GM19467 (cell line): ENCODE measurements at regions not wholly inside any gene's neighbourhood (a gene's known extent, or its start where the extent isn't known, plus 50 kb on each side); places are given as distances from the start of the nearest gene placed in this dataset.
"Not testable (repeated sequence)": the region's sequence is repeated elsewhere in the genome, so short reads cannot be mapped to it uniquely, and the experiment has no call there.

Experiments used
- ATAC-seq: cut with Tn5 transposase; IDR thresholded peaks from one replicate; pipeline ENCODE4 v1.9.1; 2021; ENCODE audit warnings: mild to moderate bottlenecking, moderate library complexity; ENCODE audit not compliant: unreplicated experiment

- no peak for ATAC-seq
Measured at GRCh38 chr6:72457738-72458137, 164.1 kb upstream of the KCNQ5 start.

- no peak for ATAC-seq
Measured at GRCh38 chr6:72458521-72458920, 163.3 kb upstream of the KCNQ5 start.

- ATAC-seq, result no peak
Measured at GRCh38 chr6:72461144-72461543, 160.7 kb upstream of the KCNQ5 start.

GRCh38 chr6:72464246-72464645, 157.6 kb upstream of the KCNQ5 start:
- ATAC-seq, result no peak

- ATAC-seq, result no peak
Measured at GRCh38 chr6:72464791-72465691, 156.8 kb upstream of the KCNQ5 start.

GRCh38 chr6:72466471-72466870, 155.4 kb upstream of the KCNQ5 start:
- ATAC-seq, result no peak

GRCh38 chr6:72466971-72467566, 154.8 kb upstream of the KCNQ5 start:
- no peak for ATAC-seq

- ATAC-seq, result not testable (repeated sequence)
Measured at GRCh38 chr6:72469406-72469983, 152.4 kb upstream of the KCNQ5 start.

- ATAC-seq, result no peak
Measured at GRCh38 chr6:72476051-72476450, 145.8 kb upstream of the KCNQ5 start.

GRCh38 chr6:72476646-72477045, 145.2 kb upstream of the KCNQ5 start:
- no peak for ATAC-seq

GRCh38 chr6:72495441-72495840, 126.4 kb upstream of the KCNQ5 start:
- no peak for ATAC-seq

- no peak for ATAC-seq
Measured at GRCh38 chr6:72497186-72497585, 124.7 kb upstream of the KCNQ5 start.

- no peak for ATAC-seq
Measured at GRCh38 chr6:72500669-72501068, 121.2 kb upstream of the KCNQ5 start.

GRCh38 chr6:72504406-72504805, 117.5 kb upstream of the KCNQ5 start:
- no peak for ATAC-seq

- no peak for ATAC-seq
Measured at GRCh38 chr6:72505446-72505845, 116.4 kb upstream of the KCNQ5 start.

GRCh38 chr6:72519871-72520270, 102.0 kb upstream of the KCNQ5 start:
- no peak for ATAC-seq

- no peak for ATAC-seq
Measured at GRCh38 chr6:72521684-72522083, 100.2 kb upstream of the KCNQ5 start.

- peak; percentile 70 for ATAC-seq
Measured at GRCh38 chr6:72522735-72523141, 99.1 kb upstream of the KCNQ5 start.

GRCh38 chr6:72524011-72524645, 97.7 kb upstream of the KCNQ5 start:
- no peak for ATAC-seq

- ATAC-seq, result no peak
Measured at GRCh38 chr6:72525821-72526510, 95.9 kb upstream of the KCNQ5 start.

GRCh38 chr6:72530152-72530551, 91.7 kb upstream of the KCNQ5 start:
- ATAC-seq, result no peak
